ENCODE measurements at regions not wholly inside any gene's neighbourhood (a gene's known extent, or its start where the extent isn't known, plus 50 kb on each side); places are given as distances from the start of the nearest gene placed in this dataset.
A peak's percentile ranks its signal among the peaks of the same experiment; 100 is the strongest.
"Not testable (repeated sequence)": the region's sequence is repeated elsewhere in the genome, so short reads cannot be mapped to it uniquely, and the experiment has no call there.

GRCh38 chr13:91050970-91051369 lies 296.5 kb upstream of the MIR17HG start:
- no peak for DNase-seq (ENCODE audit: low spot score)
- TF ChIP-seq CTCF (IDR thresholded peaks at IDR 0.05; ENCODE audit: extremely low read depth, missing control alignments), result no peak

DNA sequence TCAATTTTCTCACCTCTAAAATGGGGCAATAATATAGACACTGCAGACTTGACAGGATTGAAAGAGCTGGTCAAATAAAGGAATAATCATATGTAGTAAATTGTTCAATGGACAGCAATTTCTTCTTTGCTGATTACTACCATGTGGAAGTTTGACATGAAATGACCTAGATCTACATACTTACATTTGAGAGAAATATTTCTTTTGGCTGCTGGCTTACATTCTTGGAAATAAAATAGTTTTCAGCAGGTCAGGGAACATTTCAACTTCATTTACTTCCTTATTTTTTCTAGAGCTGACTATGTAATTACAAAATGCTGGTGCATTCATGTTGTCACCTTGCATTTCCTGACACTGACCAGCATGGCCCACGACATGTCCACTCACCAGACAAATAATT lies 294.6 kb upstream of the MIR17HG start:
- DNase-seq (ENCODE audit: low spot score), result no peak
- no peak for TF ChIP-seq CTCF (IDR thresholded peaks at IDR 0.05; ENCODE audit: extremely low read depth, missing control alignments)

DNA sequence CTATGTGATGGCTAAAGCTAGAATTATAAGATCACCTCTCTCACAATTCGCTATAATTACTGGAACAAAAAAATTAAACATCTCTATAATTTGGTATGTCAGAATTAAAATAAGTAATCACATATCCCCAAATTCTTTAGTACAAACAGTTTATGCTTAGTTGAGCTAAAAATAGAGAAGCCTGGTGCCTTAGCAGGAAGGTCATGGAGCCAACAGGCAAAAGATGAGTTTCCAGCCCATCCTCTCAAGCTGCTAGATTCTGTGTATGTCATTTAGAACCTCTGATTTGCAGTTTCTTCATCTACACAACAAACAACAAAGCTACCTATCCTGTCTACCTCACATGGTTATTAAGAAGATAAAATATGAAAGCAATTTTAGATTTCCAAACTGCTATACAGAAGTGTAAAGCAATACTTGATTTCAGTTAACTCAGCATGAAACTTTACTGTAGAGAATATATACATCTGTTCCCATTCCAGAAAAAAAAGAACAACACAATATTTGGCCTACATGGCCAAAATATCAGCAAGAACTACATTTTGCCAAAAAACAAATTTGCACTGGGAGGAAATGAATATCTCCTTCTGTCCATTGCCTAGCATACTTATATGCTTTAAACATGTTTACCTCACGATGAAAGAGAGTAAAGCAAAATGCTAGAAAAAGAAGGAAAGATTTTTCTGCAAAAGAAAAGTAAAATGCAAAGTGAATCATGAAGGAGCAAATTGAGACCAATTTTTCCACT lies 294.0 kb upstream of the MIR17HG start:
- DNase-seq (ENCODE audit: low spot score), result no peak
- TF ChIP-seq CTCF (IDR thresholded peaks at IDR 0.05; ENCODE audit: extremely low read depth, missing control alignments), result no peak

- TF ChIP-seq CTCF (IDR thresholded peaks at IDR 0.05; ENCODE audit: extremely low read depth, missing control alignments), result no peak
Observed at GRCh38 chr13:91054902-91055301, 292.6 kb upstream of the MIR17HG start.

GRCh38 chr13:91056746-91057145 lies 290.7 kb upstream of the MIR17HG start:
- no peak for TF ChIP-seq CTCF (IDR thresholded peaks at IDR 0.05; ENCODE audit: extremely low read depth, missing control alignments)
- peak; percentile 16 for DNase-seq (ENCODE audit: low spot score)

More at GRCh38 chr13:91054902-91055301, 292.6 kb upstream of the MIR17HG start:
- DNase-seq (ENCODE audit: low spot score), result no peak

DNA sequence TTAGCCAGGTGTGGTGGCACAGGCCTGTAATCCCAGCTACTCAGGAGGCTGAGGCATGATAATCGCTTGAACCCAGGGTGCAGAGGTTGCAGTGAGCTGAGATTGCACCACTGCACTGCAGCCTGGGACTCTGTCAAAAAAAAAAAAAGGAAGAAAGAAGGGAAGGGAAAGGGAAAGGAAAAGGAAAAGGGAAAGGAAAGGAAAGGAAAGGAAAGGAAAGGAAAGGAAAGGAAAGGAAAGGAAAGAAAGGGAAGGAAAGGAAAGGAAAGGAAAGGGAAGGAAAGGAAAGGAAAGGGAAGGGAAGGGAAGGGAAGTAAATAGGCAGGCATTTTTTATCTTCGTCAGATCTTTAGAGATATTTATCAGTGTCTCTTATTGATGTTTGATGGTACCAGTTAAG lies 290.0 kb upstream of the MIR17HG start:
- not testable (repeated sequence) for DNase-seq (ENCODE audit: low spot score)

DNA sequence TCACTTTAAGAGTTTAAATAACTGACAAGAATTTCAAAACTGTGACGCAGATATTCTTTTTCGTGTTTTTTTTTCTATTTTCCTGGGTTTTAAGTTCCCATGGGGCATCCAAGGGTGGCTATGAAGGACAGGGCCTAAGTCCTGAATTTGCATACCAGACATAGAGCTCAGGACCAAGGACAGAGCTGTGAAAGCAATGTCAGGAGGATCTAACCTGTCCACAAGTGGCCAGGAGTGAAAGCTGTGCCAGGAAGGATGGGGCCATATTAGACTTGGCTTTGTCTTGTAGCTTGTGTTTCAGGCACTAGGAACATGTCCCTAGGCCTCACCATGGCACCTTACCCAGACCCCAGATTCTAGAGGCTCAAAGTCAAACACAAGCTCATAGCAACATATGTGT lies 289.4 kb upstream of the MIR17HG start:
- no peak for TF ChIP-seq CTCF (IDR thresholded peaks at IDR 0.05; ENCODE audit: extremely low read depth, missing control alignments)
- no peak for DNase-seq (ENCODE audit: low spot score)

GRCh38 chr13:91058919-91059318 lies 288.6 kb upstream of the MIR17HG start:
- TF ChIP-seq CTCF (IDR thresholded peaks at IDR 0.05; ENCODE audit: extremely low read depth, missing control alignments), result no peak
- DNase-seq (ENCODE audit: low spot score), result no peak
